ENCODE measurements at regions not wholly inside any gene's neighbourhood (a gene's known extent, or its start where the extent isn't known, plus 50 kb on each side); places are given as distances from the start of the nearest gene placed in this dataset.

GRCh38 chr5:58211441-58211840, 248.4 kb downstream of the PLK2 start:
- TF ChIP-seq CTCF (IDR thresholded peaks at IDR 0.05), result no peak

- no peak for TF ChIP-seq CTCF (IDR thresholded peaks at IDR 0.05)
These were observed 251.2 kb downstream of the PLK2 start for GRCh38 chr5:58208674-58209073.

GRCh38 chr5:58207076-58207475, 252.8 kb downstream of the PLK2 start:
- no peak for TF ChIP-seq CTCF (IDR thresholded peaks at IDR 0.05)

GRCh38 chr5:58204966-58205365, 254.9 kb downstream of the PLK2 start:
- TF ChIP-seq CTCF (IDR thresholded peaks at IDR 0.05), result no peak

- TF ChIP-seq CTCF (IDR thresholded peaks at IDR 0.05), result no peak
These were observed 256.9 kb downstream of the PLK2 start for GRCh38 chr5:58202941-58203444.

GRCh38 chr5:58201922-58202648, 257.8 kb downstream of the PLK2 start:
- no peak for TF ChIP-seq CTCF (IDR thresholded peaks at IDR 0.05)

GRCh38 chr5:58200451-58200850, 259.4 kb downstream of the PLK2 start:
- TF ChIP-seq CTCF (IDR thresholded peaks at IDR 0.05), result no peak
